Activated CD4-positive, alpha-beta memory T cell treated with anti-CD3 and anti-CD28 coated beads for 36 hours (primary cell): ENCODE measurements at regions not wholly inside any gene's neighbourhood (a gene's known extent, or its start where the extent isn't known, plus 50 kb on each side); places are given as distances from the start of the nearest gene placed in this dataset.

Source experiments
- CTCF ChIA-PET: fragments of 350-600 bp; sonication (Branson Sonifier 250); formaldehyde crosslinking; loops from one replicate; lab custom pipeline; 2021; ENCODE audit warnings: antibody characterized with exemption, inconsistent platforms; lab: Charles Lee
- POLR2A ChIA-PET: fragments of 350-600 bp; sonication (Branson Sonifier 250); formaldehyde crosslinking; loops from one replicate; lab custom pipeline; 2021; ENCODE audit warnings: antibody characterized with exemption; lab: Charles Lee
- DNase-seq: peaks from one replicate; pipeline ENCODE4 v3.0.0-alpha.2; 2020
- H3K27ac Mint-ChIP-seq: one replicate; pipeline ENCODE4 v1.8.0; 2021; ENCODE audit warnings: mixed read lengths
- H3K27me3 Mint-ChIP-seq: one replicate; pipeline ENCODE4 v1.8.0; 2021; ENCODE audit warnings: mixed read lengths
- H3K36me3 Mint-ChIP-seq: one replicate; pipeline ENCODE4 v1.8.0; 2021; ENCODE audit warnings: mixed read lengths
- H3K4me1 Mint-ChIP-seq: one replicate; pipeline ENCODE4 v1.8.0; 2021; ENCODE audit warnings: low read depth, mixed read lengths
- H3K4me3 Mint-ChIP-seq: one replicate; pipeline ENCODE4 v1.8.0; 2021; ENCODE audit warnings: mild to moderate bottlenecking, mixed read lengths
- H3K9me3 Mint-ChIP-seq: one replicate; pipeline ENCODE4 v1.8.0; 2021; ENCODE audit warnings: mixed read lengths
- intact Hi-C: fragments of 100-400 bp; cut with micrococcal nuclease; formaldehyde crosslinking; loops from one replicate; pipeline ENCODE4 v1.15.1; 2023

DNA sequence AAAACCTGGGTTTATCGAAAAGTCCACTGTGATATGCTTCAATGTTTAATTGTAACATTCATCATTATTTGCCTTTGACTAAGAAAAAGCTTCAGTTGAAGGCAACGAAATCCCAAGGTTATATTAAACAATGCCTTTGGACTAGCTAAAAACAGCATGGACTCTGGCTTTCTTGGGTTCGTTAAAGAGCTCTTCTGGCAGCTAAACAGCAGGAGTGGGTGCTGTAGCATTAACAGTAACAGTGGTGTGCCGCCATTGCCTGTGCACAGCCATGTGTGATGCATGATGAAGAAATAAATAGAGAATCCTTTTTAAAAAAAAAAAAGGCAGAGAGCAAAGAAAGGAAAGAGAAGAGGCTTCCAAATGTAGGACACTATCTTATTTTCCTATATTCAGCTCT is 406.6 kb upstream of the FAT3 start:
- CTCF ChIA-PET: no interaction called here
- H3K36me3 Mint-ChIP-seq: no peaks in the 10 kb centered on the region
- H3K27me3 Mint-ChIP-seq: no peaks in the 10 kb centered on the region
- no peaks in the 10 kb centered on the region for H3K4me1 Mint-ChIP-seq
- no peak for DNase-seq
- peaks cover 2% of the 10 kb centered on the region for H3K9me3 Mint-ChIP-seq
- intact Hi-C loops: no loop called here
- POLR2A ChIA-PET: no interaction called here
- no peak overlapping the region for H3K27ac Mint-ChIP-seq
- H3K4me3 Mint-ChIP-seq: no peak overlapping the region

DNA sequence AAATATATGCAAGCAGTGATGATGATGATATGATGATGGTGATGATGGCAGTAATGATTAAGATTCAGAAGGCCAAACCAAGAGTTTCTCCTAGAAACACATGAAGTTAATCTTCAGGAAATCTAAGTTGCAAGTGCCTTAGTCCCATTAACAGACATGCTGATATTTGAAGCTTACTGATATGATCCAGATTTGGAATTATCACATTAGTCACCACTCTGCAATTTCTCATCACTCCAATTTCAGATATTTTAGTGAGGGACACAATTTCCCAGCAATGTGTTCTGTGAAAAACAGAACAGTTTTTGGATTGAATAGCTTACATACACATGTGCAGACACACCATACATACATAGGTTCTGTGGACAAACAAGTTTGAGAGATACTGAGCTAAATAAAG is 411.4 kb upstream of the FAT3 start:
- H3K27ac Mint-ChIP-seq: no peak overlapping the region
- ChIA-PET CTCF (no interaction called here), POLR2A (no interaction called here)
- no peak for DNase-seq
- H3K9me3 Mint-ChIP-seq: peaks cover 4% of the 10 kb centered on the region
- intact Hi-C loops: no loop called here
- H3K36me3 Mint-ChIP-seq: no peaks in the 10 kb centered on the region
- H3K4me3 Mint-ChIP-seq: no peak overlapping the region
- no peaks in the 10 kb centered on the region for H3K4me1 Mint-ChIP-seq
- H3K27me3 Mint-ChIP-seq: no peaks in the 10 kb centered on the region

GRCh38 chr11:91810871-91811270 is 413.7 kb upstream of the FAT3 start:
- H3K36me3 Mint-ChIP-seq: no peaks in the 10 kb centered on the region
- intact Hi-C loops: no loop called here
- H3K4me1 Mint-ChIP-seq: no peaks in the 10 kb centered on the region
- H3K27ac Mint-ChIP-seq: no peak overlapping the region
- POLR2A ChIA-PET: no interaction called here
- peaks cover 11% of the 10 kb centered on the region for H3K9me3 Mint-ChIP-seq
- CTCF ChIA-PET: no interaction called here
- no peak overlapping the region for H3K4me3 Mint-ChIP-seq
- no peak for DNase-seq
- no peaks in the 10 kb centered on the region for H3K27me3 Mint-ChIP-seq

DNA sequence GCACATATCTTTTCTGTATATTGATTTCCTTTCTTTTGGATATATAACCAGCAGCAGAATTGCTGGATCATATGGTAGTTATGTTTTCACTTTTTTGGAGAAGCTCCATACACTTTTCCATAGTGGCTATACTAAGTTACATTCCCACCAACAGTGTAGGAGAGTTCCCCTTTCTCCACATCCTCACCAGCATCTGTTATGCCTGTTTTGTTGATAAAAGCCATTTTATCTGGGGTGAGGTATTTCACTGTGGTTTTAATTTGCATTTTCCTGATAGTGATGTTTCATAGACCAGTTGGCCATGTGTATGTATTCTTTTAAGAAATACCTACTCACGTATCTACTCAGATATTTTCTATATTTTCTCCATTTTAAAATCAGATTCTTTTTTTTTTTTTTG is 419.3 kb upstream of the FAT3 start:
- H3K27me3 Mint-ChIP-seq: no peaks in the 10 kb centered on the region
- ChIA-PET POLR2A (no interaction called here), CTCF (no interaction called here)
- no peak overlapping the region for H3K27ac Mint-ChIP-seq
- peaks cover 10% of the 10 kb centered on the region for H3K9me3 Mint-ChIP-seq
- no peaks in the 10 kb centered on the region for H3K4me1 Mint-ChIP-seq
- intact Hi-C loops: no loop called here
- no peaks in the 10 kb centered on the region for H3K36me3 Mint-ChIP-seq
- DNase-seq: no peak
- no peak overlapping the region for H3K4me3 Mint-ChIP-seq

- Mint-ChIP-seq H3K9me3 (peaks cover 8% of the 10 kb centered on the region), H3K36me3 (no peaks in the 10 kb centered on the region), H3K4me1 (no peaks in the 10 kb centered on the region), H3K27ac (no peak overlapping the region), H3K4me3 (no peak overlapping the region), H3K27me3 (no peaks in the 10 kb centered on the region)
- ChIA-PET POLR2A (no interaction called here), CTCF (no interaction called here)
- intact Hi-C loops: no loop called here
- DNase-seq: no peak
Measured at GRCh38 chr11:91804042-91804441, 420.6 kb upstream of the FAT3 start.

GRCh38 chr11:91802475-91802874 is 422.1 kb upstream of the FAT3 start:
- Mint-ChIP-seq H3K4me3 (no peak overlapping the region), H3K4me1 (no peaks in the 10 kb centered on the region), H3K27me3 (no peaks in the 10 kb centered on the region), H3K27ac (no peak overlapping the region), H3K9me3 (peaks cover 9% of the 10 kb centered on the region), H3K36me3 (no peaks in the 10 kb centered on the region)
- CTCF ChIA-PET: no interaction called here
- POLR2A ChIA-PET: no interaction called here
- intact Hi-C loops: no loop called here
- no peak for DNase-seq

GRCh38 chr11:91800208-91800914 is 424.3 kb upstream of the FAT3 start:
- no peak overlapping the region for H3K4me3 Mint-ChIP-seq
- CTCF ChIA-PET: no interaction called here

GRCh38 chr11:91798240-91798639 is 426.4 kb upstream of the FAT3 start:
- no peaks in the 10 kb centered on the region for H3K4me1 Mint-ChIP-seq
- no peak for DNase-seq
- intact Hi-C loops: no loop called here

More at GRCh38 chr11:91800208-91800914, 424.3 kb upstream of the FAT3 start:
- no peak overlapping the region for H3K27ac Mint-ChIP-seq
- no peak for DNase-seq
- H3K36me3 Mint-ChIP-seq: no peaks in the 10 kb centered on the region
- no peaks in the 10 kb centered on the region for H3K27me3 Mint-ChIP-seq
- H3K4me1 Mint-ChIP-seq: no peaks in the 10 kb centered on the region
- H3K9me3 Mint-ChIP-seq: peaks cover 2% of the 10 kb centered on the region
- POLR2A ChIA-PET: no interaction called here
- intact Hi-C loops: no loop called here

GRCh38 chr11:91796999-91797398 is 427.6 kb upstream of the FAT3 start:
- H3K36me3 Mint-ChIP-seq: no peaks in the 10 kb centered on the region

More at GRCh38 chr11:91798240-91798639, 426.4 kb upstream of the FAT3 start:
- ChIA-PET CTCF (no interaction called here), POLR2A (no interaction called here)
- Mint-ChIP-seq H3K36me3 (no peaks in the 10 kb centered on the region), H3K27me3 (no peaks in the 10 kb centered on the region), H3K27ac (no peak overlapping the region), H3K4me3 (no peak overlapping the region), H3K9me3 (peaks cover 2% of the 10 kb centered on the region)

DNA sequence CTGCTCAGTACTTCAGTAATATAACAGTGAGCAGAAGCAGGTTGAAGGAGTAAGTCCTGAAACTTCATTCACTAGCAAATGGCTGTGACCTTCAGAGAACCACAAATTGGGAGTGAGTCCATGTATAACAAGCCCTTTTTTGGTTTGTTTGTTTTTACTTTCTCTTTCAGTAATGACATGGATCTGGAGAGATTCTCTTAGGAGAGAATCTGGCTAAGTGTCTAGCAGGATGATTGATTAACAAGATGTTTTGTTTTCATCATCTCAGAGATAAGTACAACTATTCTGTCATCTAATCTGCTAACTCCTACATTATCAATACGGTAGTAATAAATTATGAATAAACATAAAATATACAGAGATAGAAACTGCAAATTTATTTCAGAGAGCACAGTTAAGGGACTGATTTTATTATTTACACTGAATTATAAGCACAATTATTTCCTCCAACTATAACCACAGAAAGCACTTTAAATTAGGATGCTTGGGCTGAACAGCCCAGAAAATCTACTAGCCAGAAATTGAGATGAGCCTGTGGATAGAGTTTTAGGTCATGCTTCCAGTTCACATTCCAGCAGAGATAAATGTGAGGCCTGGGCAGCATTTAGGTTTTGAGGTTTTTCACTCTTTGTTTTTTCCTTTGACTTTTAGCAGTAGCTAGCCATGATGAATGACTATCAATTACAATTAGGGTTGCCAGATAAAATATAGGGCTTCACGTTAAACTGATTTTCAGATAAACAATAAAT is 429.3 kb upstream of the FAT3 start:
- intact Hi-C loops: no loop called here
- Mint-ChIP-seq H3K9me3 (peaks cover 2% of the 10 kb centered on the region), H3K36me3 (no peaks in the 10 kb centered on the region), H3K4me3 (no peak overlapping the region), H3K4me1 (no peaks in the 10 kb centered on the region), H3K27me3 (no peaks in the 10 kb centered on the region), H3K27ac (no peak overlapping the region)
- POLR2A ChIA-PET: no interaction called here
- CTCF ChIA-PET: no interaction called here
- no peak for DNase-seq

More at GRCh38 chr11:91796999-91797398, 427.6 kb upstream of the FAT3 start:
- Mint-ChIP-seq H3K9me3 (peaks cover 2% of the 10 kb centered on the region), H3K27me3 (no peaks in the 10 kb centered on the region), H3K27ac (no peak overlapping the region), H3K4me3 (no peak overlapping the region), H3K4me1 (no peaks in the 10 kb centered on the region)
- ChIA-PET POLR2A (no interaction called here), CTCF (no interaction called here)
- intact Hi-C loops: no loop called here
- no peak for DNase-seq

- ChIA-PET POLR2A (no interaction called here), CTCF (no interaction called here)
- no peak overlapping the region for H3K27ac Mint-ChIP-seq
- no peaks in the 10 kb centered on the region for H3K27me3 Mint-ChIP-seq
- no peak overlapping the region for H3K4me3 Mint-ChIP-seq
- H3K36me3 Mint-ChIP-seq: no peaks in the 10 kb centered on the region
- no peaks in the 10 kb centered on the region for H3K4me1 Mint-ChIP-seq
- no peak for DNase-seq
- H3K9me3 Mint-ChIP-seq: peaks cover 2% of the 10 kb centered on the region
- intact Hi-C loops: no loop called here
Measured at GRCh38 chr11:91794146-91794545, 430.5 kb upstream of the FAT3 start.

DNA sequence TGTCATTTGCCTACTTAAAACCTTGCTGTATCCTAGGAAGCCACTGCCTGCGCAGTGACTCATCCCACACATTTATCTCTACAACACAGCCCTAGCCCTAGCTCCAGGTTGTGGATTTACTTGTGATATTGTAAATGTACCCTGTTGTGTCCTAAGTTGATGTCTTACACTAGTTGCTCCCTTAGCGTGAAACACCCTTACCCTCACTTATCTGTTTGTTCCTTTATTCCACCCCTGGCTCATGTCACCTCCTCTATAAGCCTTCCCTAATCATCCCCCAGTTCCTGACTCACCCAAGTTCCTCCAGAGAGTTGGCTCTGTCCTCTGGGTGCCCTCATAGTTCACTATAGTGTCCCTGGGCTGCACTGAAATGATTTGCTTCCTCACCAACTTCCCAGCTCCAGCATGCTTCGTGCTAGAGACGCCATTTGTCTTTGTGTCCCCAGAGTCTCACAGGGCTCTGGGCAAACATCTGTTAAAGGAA is 431.8 kb upstream of the FAT3 start:
- intact Hi-C loops: no loop called here

DNA sequence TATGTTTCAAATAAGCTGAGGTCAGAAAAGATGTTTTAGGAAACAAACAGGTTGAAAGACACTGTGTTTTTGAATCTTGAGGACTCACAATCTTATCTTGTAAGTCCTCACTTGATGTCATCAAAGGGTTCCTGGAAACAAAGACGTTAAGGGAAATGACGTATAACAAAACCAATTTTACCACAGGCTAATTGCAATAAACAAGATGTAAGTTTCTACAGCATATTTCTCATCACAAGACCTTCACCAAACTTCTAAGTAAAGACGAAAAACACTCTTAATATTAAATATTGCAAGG is 433.5 kb upstream of the FAT3 start:
- ChIA-PET CTCF (no interaction called here), POLR2A (no interaction called here)
- H3K36me3 Mint-ChIP-seq: no peaks in the 10 kb centered on the region
- no peaks in the 10 kb centered on the region for H3K9me3 Mint-ChIP-seq
- no peak overlapping the region for H3K27ac Mint-ChIP-seq
- no peak for DNase-seq
- H3K4me3 Mint-ChIP-seq: no peak overlapping the region
- H3K4me1 Mint-ChIP-seq: no peaks in the 10 kb centered on the region
- no peaks in the 10 kb centered on the region for H3K27me3 Mint-ChIP-seq
- intact Hi-C loops: no loop called here

More for the DNA sequence above, 431.8 kb upstream of the FAT3 start:
- no peaks in the 10 kb centered on the region for H3K36me3 Mint-ChIP-seq
- H3K4me1 Mint-ChIP-seq: no peaks in the 10 kb centered on the region
- H3K27ac Mint-ChIP-seq: no peak overlapping the region
- CTCF ChIA-PET: no interaction called here
- no peaks in the 10 kb centered on the region for H3K27me3 Mint-ChIP-seq
- no peak for DNase-seq
- no peaks in the 10 kb centered on the region for H3K9me3 Mint-ChIP-seq
- POLR2A ChIA-PET: no interaction called here
- H3K4me3 Mint-ChIP-seq: no peak overlapping the region
